ENCODE measurements at regions not wholly inside any gene's neighbourhood (a gene's known extent, or its start where the extent isn't known, plus 50 kb on each side); places are given as distances from the start of the nearest gene placed in this dataset.

- no peak for DNase-seq (ENCODE audit: extremely low read depth, low read depth, low spot score)
Measured at GRCh38 chr16:79912592-79913310, 312.2 kb upstream of the MAF start.

DNA sequence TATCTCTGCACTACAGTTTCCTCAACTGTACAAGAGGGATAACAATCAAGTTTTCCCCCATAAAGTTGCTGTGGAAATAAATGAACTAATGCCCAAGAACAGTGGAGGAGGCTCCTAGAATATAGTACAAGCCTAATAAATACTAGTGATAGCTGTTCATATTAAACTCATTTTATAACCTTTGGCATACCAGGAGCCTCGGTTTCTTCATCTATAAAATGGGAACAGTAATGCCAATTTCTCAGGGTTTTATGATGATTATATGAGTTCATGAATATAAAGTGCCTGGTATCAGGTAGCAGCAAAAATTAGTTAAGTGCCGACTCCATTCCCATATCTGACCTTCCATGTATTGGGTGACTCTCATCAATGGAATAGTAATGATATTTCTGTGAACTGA is 311.1 kb upstream of the MAF start:
- no peak for DNase-seq (ENCODE audit: extremely low read depth, low read depth, low spot score)

- no peak for DNase-seq (ENCODE audit: extremely low read depth, low read depth, low spot score)
Measured at GRCh38 chr16:79909571-79909970, 309.0 kb upstream of the MAF start.

- no peak for DNase-seq (ENCODE audit: extremely low read depth, low read depth, low spot score)
Measured at GRCh38 chr16:79903471-79903870, 302.9 kb upstream of the MAF start.

DNA sequence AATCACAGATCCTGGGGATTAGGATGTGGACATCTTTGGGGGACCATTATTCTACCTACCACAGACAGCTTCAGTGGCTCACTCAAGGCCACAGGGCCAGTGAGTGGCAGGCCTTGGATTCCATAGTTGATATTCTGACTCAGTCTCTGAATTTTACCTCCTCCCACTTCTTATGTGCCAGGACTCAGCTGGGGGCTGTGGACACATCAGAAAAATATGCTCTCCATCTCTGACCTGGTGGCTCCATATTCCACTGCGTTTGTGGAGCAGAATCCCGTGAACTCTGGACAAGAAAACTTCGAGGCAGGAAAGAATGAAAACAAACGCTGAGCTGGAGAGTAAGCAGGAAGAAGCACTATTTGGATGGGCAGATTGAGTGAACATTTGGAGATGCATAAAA is 301.8 kb upstream of the MAF start:
- DNase-seq (ENCODE audit: extremely low read depth, low read depth, low spot score): no peak

- no peak for DNase-seq (ENCODE audit: extremely low read depth, low read depth, low spot score)
Measured at GRCh38 chr16:79901522-79901921, 301.0 kb upstream of the MAF start.

- DNase-seq (ENCODE audit: extremely low read depth, low read depth, low spot score): no peak
Measured at GRCh38 chr16:79899716-79900115, 299.2 kb upstream of the MAF start.

GRCh38 chr16:79899316-79899715 is 298.8 kb upstream of the MAF start:
- DNase-seq (ENCODE audit: extremely low read depth, low read depth, low spot score): no peak

DNA sequence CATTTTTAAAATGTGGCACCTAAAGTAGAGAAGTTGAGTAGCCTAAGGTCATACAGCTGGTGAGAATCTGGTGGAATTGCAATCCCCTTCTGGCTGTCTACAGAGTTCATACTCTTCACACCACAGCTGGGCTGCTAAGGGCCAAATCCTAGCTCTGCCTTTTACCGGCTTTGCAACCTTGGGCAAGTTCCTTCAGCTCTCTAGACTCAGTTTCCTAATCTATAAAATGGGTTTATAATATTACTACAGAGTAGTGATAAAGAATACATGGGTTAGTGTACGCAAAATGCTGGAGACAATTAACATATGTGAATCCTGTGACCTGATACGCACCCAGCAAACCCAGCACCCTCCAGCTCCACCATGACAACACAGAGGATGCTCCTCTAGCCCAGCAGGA is 298.2 kb upstream of the MAF start:
- DNase-seq (ENCODE audit: extremely low read depth, low read depth, low spot score): no peak

DNA sequence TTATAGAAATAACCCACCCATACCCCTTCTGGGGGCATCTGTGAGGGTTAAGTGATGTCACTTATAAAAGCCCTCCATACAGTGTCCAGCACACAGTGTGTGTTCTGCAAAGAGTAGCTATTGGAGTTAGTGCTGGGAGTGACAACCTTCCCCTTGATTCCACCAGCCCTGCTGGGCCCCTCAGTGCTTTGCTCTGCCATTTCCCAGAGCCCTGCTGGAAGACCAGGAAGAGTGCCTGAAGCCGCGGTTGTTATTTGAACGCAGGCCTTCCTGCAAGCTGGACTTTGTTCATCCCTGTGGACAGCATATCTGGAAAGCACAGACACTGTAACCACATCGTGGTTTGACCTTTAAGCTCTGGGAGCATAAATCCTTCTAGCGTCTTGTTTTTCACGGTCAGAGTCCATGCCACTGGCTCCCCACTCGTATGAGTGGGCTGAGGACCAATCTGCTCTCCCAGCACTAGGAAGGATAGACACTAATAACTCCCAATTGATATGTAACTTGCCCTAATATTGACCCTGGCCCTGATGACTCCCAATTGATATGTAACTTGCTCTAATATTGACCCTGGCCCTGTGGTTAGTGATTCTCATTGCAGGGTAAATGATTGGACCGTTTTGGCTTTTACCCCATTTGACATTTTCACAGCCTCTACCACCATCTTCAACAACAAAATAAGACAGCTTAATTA is 297.1 kb upstream of the MAF start:
- DNase-seq (ENCODE audit: extremely low read depth, low read depth, low spot score): no peak

- DNase-seq (ENCODE audit: extremely low read depth, low read depth, low spot score): no peak
Measured at GRCh38 chr16:79897104-79897452, 296.5 kb upstream of the MAF start.

DNA sequence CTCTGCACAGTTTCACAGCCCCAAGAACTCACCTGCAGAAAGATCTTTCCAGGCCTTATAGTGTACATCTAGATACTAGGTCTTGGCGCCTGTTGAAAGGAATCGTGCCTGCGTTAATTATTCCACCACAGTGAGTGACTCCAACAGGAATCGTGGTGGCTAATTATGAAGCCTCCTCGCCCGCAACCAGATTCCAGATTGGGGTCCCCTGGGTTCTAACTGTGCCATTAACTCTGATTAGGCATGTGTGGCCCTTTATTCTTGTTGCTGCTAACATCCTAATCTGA is 295.3 kb upstream of the MAF start:
- no peak for DNase-seq (ENCODE audit: extremely low read depth, low read depth, low spot score)

- no peak for DNase-seq (ENCODE audit: extremely low read depth, low read depth, low spot score)
Measured at GRCh38 chr16:79895053-79895916, 294.7 kb upstream of the MAF start.

DNA sequence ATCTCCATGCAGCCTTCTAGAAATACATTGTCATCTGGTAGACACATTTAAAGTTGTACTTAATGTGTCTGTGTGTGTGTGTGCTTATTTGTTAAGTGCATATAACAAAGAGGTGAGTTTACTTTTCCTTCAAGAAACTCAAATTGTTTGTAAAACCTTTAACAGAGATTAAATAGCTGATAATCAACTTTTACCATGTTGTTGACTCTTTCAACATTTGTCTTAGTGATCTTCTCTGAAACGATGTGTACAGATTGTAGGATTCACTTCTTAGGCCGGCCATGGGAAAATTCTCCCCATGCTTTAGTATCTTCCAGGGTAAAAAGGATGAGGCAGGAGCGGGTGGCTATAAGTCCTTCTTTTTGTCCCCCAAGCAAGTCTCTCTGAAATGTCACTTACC is 292.9 kb upstream of the MAF start:
- no peak for DNase-seq (ENCODE audit: extremely low read depth, low read depth, low spot score)

DNA sequence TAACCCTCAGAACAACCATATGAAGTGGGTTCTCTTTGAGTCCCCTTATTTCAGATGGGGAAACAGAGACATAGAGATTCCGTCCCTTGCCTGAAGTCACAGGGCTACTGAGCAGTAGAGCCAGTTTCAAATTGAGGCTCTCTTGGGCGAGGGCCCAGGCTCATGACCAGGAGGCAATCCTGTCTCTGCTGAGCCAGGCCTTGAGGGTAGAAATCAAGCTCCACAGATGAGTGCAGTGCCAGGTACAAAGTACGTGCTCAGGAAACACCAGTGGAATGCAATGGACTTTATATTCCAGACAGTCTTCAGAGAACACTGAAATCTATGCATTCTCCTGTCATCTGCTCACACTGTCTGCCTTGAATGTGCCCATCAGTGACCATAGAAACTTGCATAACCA is 291.7 kb upstream of the MAF start:
- DNase-seq (ENCODE audit: extremely low read depth, low read depth, low spot score): no peak

DNA sequence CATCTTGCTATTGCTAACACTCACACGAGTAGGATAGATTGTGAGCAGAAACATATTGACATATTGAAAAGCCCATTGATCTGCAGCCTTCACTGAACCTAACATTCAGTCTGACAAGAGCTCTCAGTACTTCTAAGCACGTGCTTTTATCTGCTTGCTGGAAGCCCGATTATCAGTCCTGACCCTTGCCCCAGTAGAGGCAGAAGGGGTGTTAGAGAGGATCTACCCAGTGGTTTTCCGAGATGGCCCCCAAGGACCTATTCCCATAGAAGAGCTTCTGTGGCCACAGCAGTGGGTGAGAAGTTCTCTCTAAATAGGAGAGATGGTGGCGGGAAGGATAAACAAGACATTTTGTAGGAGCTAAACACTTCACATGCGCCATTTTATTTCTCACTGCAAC is 290.9 kb upstream of the MAF start:
- DNase-seq (ENCODE audit: extremely low read depth, low read depth, low spot score): no peak

DNA sequence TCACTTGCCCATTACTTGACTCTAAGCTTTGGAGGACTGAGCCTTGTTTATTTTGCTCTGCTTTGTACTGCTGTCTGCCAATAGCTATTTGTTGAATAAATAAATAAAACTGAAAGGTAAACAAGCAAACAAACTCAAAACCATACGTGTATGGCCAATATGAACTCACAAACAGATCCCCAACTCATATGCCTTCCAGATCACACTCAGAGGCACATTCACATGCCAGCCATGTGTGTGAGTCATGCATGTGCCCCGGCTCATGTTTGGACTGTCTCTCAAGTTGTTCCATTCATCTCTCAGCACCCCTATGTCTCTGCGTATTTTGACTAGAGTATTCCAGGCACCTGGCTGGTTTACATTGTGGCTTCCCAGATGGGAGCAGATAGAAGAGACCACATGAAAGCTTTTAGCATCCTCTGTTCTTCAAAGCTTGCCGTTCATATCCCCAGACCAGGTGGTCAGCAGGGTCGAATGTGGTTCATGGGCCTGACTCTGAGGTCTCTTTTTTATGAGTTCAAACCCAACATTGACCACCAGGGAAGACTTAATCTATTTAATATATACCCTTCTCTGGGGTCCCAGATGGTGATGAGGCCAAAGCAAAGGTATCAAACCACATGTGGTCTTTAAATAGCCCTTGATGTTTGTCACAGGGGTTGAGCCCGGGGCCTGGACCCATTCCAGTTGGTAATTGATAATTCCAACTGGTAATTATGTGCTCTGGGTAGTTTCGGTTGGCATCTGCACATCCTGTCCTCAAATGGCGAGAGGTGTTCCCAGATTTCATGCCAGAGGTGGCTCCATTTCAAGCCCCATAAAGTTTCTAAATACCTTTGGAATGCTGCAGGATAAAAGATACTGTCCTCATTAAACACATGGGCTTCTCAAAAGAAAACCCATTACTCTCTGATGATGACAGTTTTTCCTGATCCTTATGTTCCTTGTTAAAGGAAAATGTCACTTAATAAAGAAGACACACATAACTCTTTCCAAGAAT is 287.3 kb upstream of the MAF start:
- DNase-seq (ENCODE audit: extremely low read depth, low read depth, low spot score): no peak

GRCh38 chr16:79885320-79885719 is 284.8 kb upstream of the MAF start:
- no peak for DNase-seq (ENCODE audit: extremely low read depth, low read depth, low spot score)

GRCh38 chr16:79883494-79883893 is 283.0 kb upstream of the MAF start:
- DNase-seq (ENCODE audit: extremely low read depth, low read depth, low spot score): no peak

DNA sequence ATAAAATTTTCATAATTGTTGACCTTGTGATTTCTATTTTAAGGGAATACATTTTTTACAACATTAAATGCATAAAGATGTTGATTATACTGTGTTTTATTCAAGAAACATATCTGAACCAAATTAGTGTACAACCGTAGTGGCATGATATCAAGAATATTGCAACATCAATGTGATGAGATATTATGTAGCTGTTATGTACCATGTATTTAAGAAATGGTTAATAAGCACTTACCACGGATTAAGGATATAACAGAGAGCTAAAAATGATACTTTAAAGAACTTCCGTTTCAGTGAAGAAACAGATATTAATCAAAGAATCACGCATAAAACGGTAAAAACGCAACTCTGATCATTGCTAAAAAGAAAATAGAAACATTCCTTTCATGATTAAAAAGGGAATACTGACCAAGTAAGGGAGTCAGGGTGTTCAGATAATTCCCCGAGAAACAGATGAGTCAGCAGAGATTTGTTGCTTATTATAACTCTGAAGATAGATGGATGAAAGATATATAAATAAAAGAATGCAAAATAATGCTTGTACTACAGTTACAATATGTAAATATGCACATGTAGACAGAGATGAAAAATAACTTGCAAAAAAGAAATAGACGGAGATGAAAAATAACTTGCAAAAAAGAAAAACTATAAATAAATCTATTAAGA is 281.9 kb upstream of the MAF start:
- DNase-seq (ENCODE audit: extremely low read depth, low read depth, low spot score): no peak
